ENCODE measurements at regions not wholly inside any gene's neighbourhood (a gene's known extent, or its start where the extent isn't known, plus 50 kb on each side); places are given as distances from the start of the nearest gene placed in this dataset.

DNA sequence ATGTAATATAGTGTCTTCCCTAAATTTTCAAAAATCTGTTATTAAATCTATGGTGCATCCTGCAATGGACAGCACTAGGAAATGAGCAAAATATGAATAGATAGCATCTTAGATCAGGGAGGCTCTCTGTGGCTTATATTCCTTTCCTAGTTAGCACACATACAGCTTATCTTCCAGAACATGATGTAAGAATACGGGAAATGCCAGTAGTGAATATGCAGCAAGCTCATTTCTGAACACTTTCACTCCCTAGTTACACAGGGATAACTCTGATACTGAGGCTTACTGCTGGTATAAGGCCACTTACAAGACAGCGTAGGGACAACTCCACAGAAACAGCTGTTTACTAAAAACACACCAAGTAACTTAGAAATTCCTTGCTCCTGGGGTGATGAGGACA, 297.3 kb upstream of the SMARCA2 start:
- Histone ChIP-seq H3K9me2 (no peaks in the 10 kb centered on the region), H3K36me3 (replicated peaks in 1 of 2; ENCODE audit: control insufficient read depth in 1 of 2, insufficient read depth in 2 of 2, low read length in 1 of 2) (no peaks in the 10 kb centered on the region), H2AFZ (ENCODE audit: low read depth) (no peak overlapping the region), H3K79me2 (ENCODE audit: insufficient read depth) (no peaks in the 10 kb centered on the region), H3K4me3 (ENCODE audit: low read depth in 2 of 2, low read length in 1 of 2) (no peak overlapping the region), H3F3A (replicated peaks; ENCODE audit: insufficient read depth) (no peaks in the 10 kb centered on the region), H3K4me2 (no peak overlapping the region), H3K27me3 (ENCODE audit: insufficient read depth) (no peaks in the 10 kb centered on the region), H4K20me1 (ENCODE audit: insufficient read depth) (no peaks in the 10 kb centered on the region), H3K9ac (no peak overlapping the region), H3K27ac (ENCODE audit: low read depth in 2 of 2, low read length in 1 of 2) (no peak overlapping the region), H3K4me1 (ENCODE audit: control insufficient read depth in 1 of 2, insufficient read depth in 2 of 2, low read depth in 1 of 2, low read length in 1 of 2) (no peaks in the 10 kb centered on the region), H3K9me3 (no peaks in the 10 kb centered on the region)
- DNase-seq, result no peak
- TF ChIP-seq MEF2A (IDR thresholded peaks at IDR 0.05; ENCODE audit: borderline replicate concordance, low read depth) (no peak), EP300 (IDR thresholded peaks at IDR 0.05; ENCODE audit: borderline replicate concordance in 1 of 2, low read depth in 1 of 2, low read length in 1 of 2) (no peak), ELF1 (IDR thresholded peaks at IDR 0.05) (no peak), SIN3A (IDR thresholded peaks at IDR 0.05; ENCODE audit: borderline replicate concordance, low read depth, low read length) (no peak), NFIC (IDR thresholded peaks at IDR 0.05; ENCODE audit: borderline replicate concordance) (no peak), TCF12 (IDR thresholded peaks at IDR 0.05) (no peak), SMC3 (IDR thresholded peaks at IDR 0.05; ENCODE audit: low read depth, low read length) (no peak), RXRA (IDR thresholded peaks at IDR 0.05; ENCODE audit: borderline replicate concordance, low read depth) (no peak), JUND (IDR thresholded peaks at IDR 0.05) (no peak), MXI1 (IDR thresholded peaks at IDR 0.05; ENCODE audit: low read depth, low read length) (no peak), GABPA (IDR thresholded peaks at IDR 0.05; ENCODE audit: low read depth) (no peak), RFX5 (IDR thresholded peaks at IDR 0.05; ENCODE audit: low read length) (no peak), GATA2 (CRISPR knock-in tag; IDR thresholded peaks at IDR 0.05) (no peak), EZH2phosphoT487 (IDR thresholded peaks at IDR 0.05; ENCODE audit: borderline replicate concordance, low read depth) (no peak)
- TF ChIP-seq, protein P1, sequence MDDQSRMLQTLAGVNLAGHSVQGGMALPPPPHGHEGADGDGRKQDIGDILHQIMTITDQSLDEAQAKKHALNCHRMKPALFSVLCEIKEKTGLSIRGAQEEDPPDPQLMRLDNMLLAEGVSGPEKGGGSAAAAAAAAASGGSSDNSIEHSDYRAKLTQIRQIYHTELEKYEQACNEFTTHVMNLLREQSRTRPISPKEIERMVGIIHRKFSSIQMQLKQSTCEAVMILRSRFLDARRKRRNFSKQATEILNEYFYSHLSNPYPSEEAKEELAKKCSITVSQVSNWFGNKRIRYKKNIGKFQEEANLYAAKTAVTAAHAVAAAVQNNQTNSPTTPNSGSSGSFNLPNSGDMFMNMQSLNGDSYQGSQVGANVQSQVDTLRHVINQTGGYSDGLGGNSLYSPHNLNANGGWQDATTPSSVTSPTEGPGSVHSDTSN (IDR thresholded peaks at IDR 0.05), result no peak
- WGBS (ENCODE audit: low lambda C conversion rate), result 8% methylated on average over 2 of the region's 2 CpGs
- CTCF ChIA-PET, result interaction anchor here (1.2 to 1.6 kb wide), 2 partner anchors 11 to 16 kb away, joined by 3 to 4 read pairs; no protein-coding TSS in a partner anchor
- POLR2A ChIA-PET, result no interaction called here

DNA sequence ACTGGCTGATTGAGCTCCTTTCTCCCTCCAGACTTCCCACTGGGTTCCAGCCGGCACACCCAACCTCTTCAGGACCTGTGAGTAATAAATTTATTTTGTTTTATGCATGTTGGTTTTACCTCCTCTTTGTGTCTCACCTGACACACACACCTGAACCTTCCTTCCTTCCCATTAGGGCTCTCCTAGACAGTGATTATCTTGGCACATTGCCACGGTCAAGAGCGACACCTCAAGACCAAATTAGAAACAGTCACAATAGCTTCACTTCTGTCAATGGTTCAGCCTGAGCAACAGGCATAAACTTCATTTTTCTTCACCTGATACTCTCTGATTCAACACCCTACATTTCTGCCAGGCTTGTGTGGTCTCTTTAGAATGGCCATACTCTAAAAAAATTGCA, 296.3 kb upstream of the SMARCA2 start:
- no peak for DNase-seq
- no peaks in the 10 kb centered on the region for H3K27me3 ChIP-seq (ENCODE audit: insufficient read depth)
- no peak overlapping the region for H3K9ac ChIP-seq
- TF ChIP-seq, protein P2, sequence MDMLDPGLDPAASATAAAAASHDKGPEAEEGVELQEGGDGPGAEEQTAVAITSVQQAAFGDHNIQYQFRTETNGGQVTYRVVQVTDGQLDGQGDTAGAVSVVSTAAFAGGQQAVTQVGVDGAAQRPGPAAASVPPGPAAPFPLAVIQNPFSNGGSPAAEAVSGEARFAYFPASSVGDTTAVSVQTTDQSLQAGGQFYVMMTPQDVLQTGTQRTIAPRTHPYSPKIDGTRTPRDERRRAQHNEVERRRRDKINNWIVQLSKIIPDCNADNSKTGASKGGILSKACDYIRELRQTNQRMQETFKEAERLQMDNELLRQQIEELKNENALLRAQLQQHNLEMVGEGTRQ (IDR thresholded peaks at IDR 0.05; ENCODE audit: borderline replicate concordance, low read depth, low read length), result no peak
- TF ChIP-seq MEF2A (IDR thresholded peaks at IDR 0.05; ENCODE audit: borderline replicate concordance, low read depth) (no peak), NRF1 (IDR thresholded peaks at IDR 0.05; ENCODE audit: low read depth, low read length) (no peak), JUND (IDR thresholded peaks at IDR 0.05) (no peak), RCOR1 (IDR thresholded peaks at IDR 0.05; ENCODE audit: low read length) (no peak), RFX5 (IDR thresholded peaks at IDR 0.05; ENCODE audit: low read length) (no peak), CHD2 (IDR thresholded peaks at IDR 0.05; ENCODE audit: low read length, partially characterized antibody) (no peak), FOSL2 (IDR thresholded peaks at IDR 0.05; ENCODE audit: borderline replicate concordance, low read depth) (no peak), TAF1 (IDR thresholded peaks at IDR 0.05; ENCODE audit: borderline replicate concordance, low read depth, low read length) (no peak), NFIC (IDR thresholded peaks at IDR 0.05; ENCODE audit: borderline replicate concordance) (no peak), SMC3 (IDR thresholded peaks at IDR 0.05; ENCODE audit: low read depth, low read length) (no peak), EP300 (IDR thresholded peaks at IDR 0.05; ENCODE audit: borderline replicate concordance in 1 of 2, low read depth in 1 of 2, low read length in 1 of 2) (no peak), YY1 (IDR thresholded peaks at IDR 0.05; ENCODE audit: low read depth) (no peak), GABPA (IDR thresholded peaks at IDR 0.05; ENCODE audit: low read depth) (no peak)
- TF ChIP-seq, protein P3, sequence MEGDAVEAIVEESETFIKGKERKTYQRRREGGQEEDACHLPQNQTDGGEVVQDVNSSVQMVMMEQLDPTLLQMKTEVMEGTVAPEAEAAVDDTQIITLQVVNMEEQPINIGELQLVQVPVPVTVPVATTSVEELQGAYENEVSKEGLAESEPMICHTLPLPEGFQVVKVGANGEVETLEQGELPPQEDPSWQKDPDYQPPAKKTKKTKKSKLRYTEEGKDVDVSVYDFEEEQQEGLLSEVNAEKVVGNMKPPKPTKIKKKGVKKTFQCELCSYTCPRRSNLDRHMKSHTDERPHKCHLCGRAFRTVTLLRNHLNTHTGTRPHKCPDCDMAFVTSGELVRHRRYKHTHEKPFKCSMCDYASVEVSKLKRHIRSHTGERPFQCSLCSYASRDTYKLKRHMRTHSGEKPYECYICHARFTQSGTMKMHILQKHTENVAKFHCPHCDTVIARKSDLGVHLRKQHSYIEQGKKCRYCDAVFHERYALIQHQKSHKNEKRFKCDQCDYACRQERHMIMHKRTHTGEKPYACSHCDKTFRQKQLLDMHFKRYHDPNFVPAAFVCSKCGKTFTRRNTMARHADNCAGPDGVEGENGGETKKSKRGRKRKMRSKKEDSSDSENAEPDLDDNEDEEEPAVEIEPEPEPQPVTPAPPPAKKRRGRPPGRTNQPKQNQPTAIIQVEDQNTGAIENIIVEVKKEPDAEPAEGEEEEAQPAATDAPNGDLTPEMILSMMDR (IDR thresholded peaks at IDR 0.05), result no peak
- TF ChIP-seq, protein P4, sequence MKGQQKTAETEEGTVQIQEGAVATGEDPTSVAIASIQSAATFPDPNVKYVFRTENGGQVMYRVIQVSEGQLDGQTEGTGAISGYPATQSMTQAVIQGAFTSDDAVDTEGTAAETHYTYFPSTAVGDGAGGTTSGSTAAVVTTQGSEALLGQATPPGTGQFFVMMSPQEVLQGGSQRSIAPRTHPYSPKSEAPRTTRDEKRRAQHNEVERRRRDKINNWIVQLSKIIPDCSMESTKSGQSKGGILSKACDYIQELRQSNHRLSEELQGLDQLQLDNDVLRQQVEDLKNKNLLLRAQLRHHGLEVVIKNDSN (IDR thresholded peaks at IDR 0.05; ENCODE audit: borderline replicate concordance, low read depth), result no peak
- no peaks in the 10 kb centered on the region for H3K9me2 ChIP-seq
- no peaks in the 10 kb centered on the region for H3K36me3 ChIP-seq (replicated peaks in 1 of 2; ENCODE audit: control insufficient read depth in 1 of 2, insufficient read depth in 2 of 2, low read length in 1 of 2)
- POLR2A ChIA-PET, result no interaction called here
- no peak overlapping the region; a peak in 1 of 4 replicates for H3K4me3 ChIP-seq (ENCODE audit: low read depth in 2 of 2, low read length in 1 of 2)
- H2AFZ ChIP-seq (ENCODE audit: low read depth), result no peak overlapping the region
- no peaks in the 10 kb centered on the region for H3K4me1 ChIP-seq (ENCODE audit: control insufficient read depth in 1 of 2, insufficient read depth in 2 of 2, low read depth in 1 of 2, low read length in 1 of 2)
- no peak overlapping the region for H3K4me2 ChIP-seq
- H3K79me2 ChIP-seq (ENCODE audit: insufficient read depth), result no peaks in the 10 kb centered on the region
- H3K9me3 ChIP-seq, result no peaks in the 10 kb centered on the region
- H3K27ac ChIP-seq (ENCODE audit: low read depth in 2 of 2, low read length in 1 of 2), result no peak overlapping the region
- H4K20me1 ChIP-seq (ENCODE audit: insufficient read depth), result no peaks in the 10 kb centered on the region
- WGBS (ENCODE audit: low lambda C conversion rate), result 3% methylated on average over 3 of the region's 3 CpGs
- H3F3A ChIP-seq (replicated peaks; ENCODE audit: insufficient read depth), result no peaks in the 10 kb centered on the region
- CTCF ChIA-PET, result interaction anchor here (1.1 to 1.6 kb wide), 3 partner anchors 9 to 15 kb away, joined by 3 to 4 read pairs (median 3); no protein-coding TSS in a partner anchor
